GM12878 (cell line): ENCODE measurements at regions not wholly inside any gene's neighbourhood (a gene's known extent, or its start where the extent isn't known, plus 50 kb on each side); places are given as distances from the start of the nearest gene placed in this dataset.

Experiments
- ATAC-seq: fragments of 200-7000 bp; cut with Tn5 transposase; 3 replicates; pipeline ENCODE4 v1.9.1; 2020; ENCODE audit warnings: mild to moderate bottlenecking, moderate library complexity
- BruUV-seq: library from RNA; stranded (reverse); fragments of 400-500 nt; replicated peaks from 2 replicates; lab custom pipeline; 2021; lab: Mats Ljungman, UMichigan
- CTCF ChIA-PET: fragments of 300-600 bp; sonication (Branson Sonifier 250); formaldehyde crosslinking; extraction: SDS; loops from one replicate; lab custom pipeline; 2021; ENCODE audit warnings: inconsistent platforms; lab: Yijun Ruan, JAX
- POLR2A ChIA-PET: fragments of 350-600 bp; formaldehyde crosslinking; extraction: SDS; loops from one replicate; lab custom pipeline; 2021; ENCODE audit warnings: inconsistent platforms; lab: Charles Lee
- RAD21 ChIA-PET: fragments of 300-600 bp; sonication (Branson Sonifier 250); formaldehyde crosslinking; loops from one replicate; lab custom pipeline; 2023; ENCODE audit warnings: antibody characterized with exemption; ENCODE audit not compliant: unreplicated experiment; lab: Charles Lee
- SMC1A ChIA-PET: fragments of 300-600 bp; sonication (Branson Sonifier 250); formaldehyde crosslinking; loops from one replicate; lab custom pipeline; 2023; ENCODE audit not compliant: unreplicated experiment, uncharacterized antibody; lab: Charles Lee
- DNase-seq: peaks from one replicate; pipeline ENCODE4 v3.0.0-alpha.2; 2011; ENCODE audit warnings: low read depth, low spot score
- FAIRE-seq: peaks from 3 replicates; lab custom pipeline; 2011; peaks lifted over from hg19 to GRCh38; lab: Jason Lieb, UNC
- H2AFZ ChIP-seq: 2 replicates; pipeline ENCODE4 v1.6.0; 2011; ENCODE audit warnings: low read depth, low read length, control low read depth; ENCODE audit not compliant: control insufficient read depth
- H3K27ac ChIP-seq: 2 replicates; pipeline ENCODE4 v1.5.1; 2011; ENCODE audit warnings: control low read depth; ENCODE audit not compliant: control insufficient read depth, insufficient read depth
- H3K27me3 ChIP-seq, 2 experiments: replicated peaks in 1 of 2; 2 replicates each; pipeline versions ENCODE4 v1.6.0 to v1.6.1; 2011; ENCODE audit warnings: low read length in 1 of 2; ENCODE audit not compliant: control insufficient read depth in 2 of 2, insufficient read depth in 2 of 2
- H3K36me3 ChIP-seq, 2 experiments: 2 replicates each; pipeline ENCODE4 v1.5.1; 2011; ENCODE audit warnings: low read length in 1 of 2; ENCODE audit not compliant: control insufficient read depth in 2 of 2, insufficient read depth in 2 of 2
- H3K4me1 ChIP-seq: 2 replicates; pipeline ENCODE4 v1.6.1; 2011; ENCODE audit warnings: mild to moderate bottlenecking, low read length, moderate library complexity, mixed read lengths; ENCODE audit not compliant: control insufficient read depth, insufficient read depth
- H3K4me2 ChIP-seq: 2 replicates; pipeline ENCODE4 v1.6.0; 2011; ENCODE audit warnings: control low read depth; ENCODE audit not compliant: control insufficient read depth, insufficient read depth
- H3K4me3 ChIP-seq: fragments of 200-600 bp; sonication (generic); 2 replicates; pipeline ENCODE4 v1.5.1; 2016
- H3K79me2 ChIP-seq: 2 replicates; pipeline ENCODE4 v1.6.0; 2011; ENCODE audit warnings: low read length; ENCODE audit not compliant: control insufficient read depth, insufficient read depth
- H3K9ac ChIP-seq: 2 replicates; pipeline ENCODE4 v1.8.0; 2011; ENCODE audit warnings: low read length, control low read depth, mixed read lengths; ENCODE audit not compliant: control insufficient read depth, insufficient read depth
- H3K9me3 ChIP-seq: replicated peaks from 3 replicates; pipeline ENCODE4 v1.5.1; 2011; ENCODE audit warnings: mild to moderate bottlenecking, low read length; ENCODE audit not compliant: control insufficient read depth, insufficient read depth
- H4K20me1 ChIP-seq: 2 replicates; pipeline ENCODE4 v1.6.0; 2011; ENCODE audit not compliant: control insufficient read depth, insufficient read depth
- BRCA1 ChIP-seq: IDR thresholded peaks from 2 replicates; pipeline ENCODE4 v1.6.1; 2011; ENCODE audit warnings: low read depth, low read length, improper control_type of control experiment
- CREB1 ChIP-seq: IDR thresholded peaks from 2 replicates; pipeline ENCODE4 v1.6.1; 2012; ENCODE audit warnings: low read depth, mild to moderate bottlenecking, inconsistent platforms
- GATAD2B ChIP-seq: fragments of 450-650 bp; conservative IDR thresholded peaks from 2 replicates; pipeline ENCODE4 v1.6.1; 2017; ENCODE audit warnings: low read depth, mild to moderate bottlenecking, moderate library complexity
- IRF4 ChIP-seq: IDR thresholded peaks from 2 replicates; pipeline ENCODE4 v1.6.1; 2011; ENCODE audit warnings: low read depth, low read length
- PKNOX1 ChIP-seq: fragments of 450-650 bp; IDR thresholded peaks from 2 replicates; pipeline ENCODE4 v1.6.1; 2016; ENCODE audit warnings: mild to moderate bottlenecking
- PRDM15 ChIP-seq: fragments of 450-650 bp; formaldehyde crosslinking; IDR thresholded peaks from 2 replicates; pipeline ENCODE4 v1.4.0; 2020; ENCODE audit warnings: mild to moderate bottlenecking, moderate library complexity
- SP1 ChIP-seq: IDR thresholded peaks from one replicate; pipeline ENCODE4 v1.6.1; 2011; ENCODE audit warnings: low read depth, low read length
- ZNF687 ChIP-seq: fragments of 450-650 bp; IDR thresholded peaks from 2 replicates; pipeline ENCODE4 v1.6.1; 2017; ENCODE audit warnings: mild to moderate bottlenecking, moderate library complexity
- WGBS: methylation state at CpG from one replicate; pipeline ENCODE4 v1.1.6; 2016; ENCODE audit warnings: low lambda C conversion rate; ENCODE audit not compliant: insufficient replicate concordance, insufficient coverage; ENCODE audit errors: missing lambda C conversion rate; 5-methylcytosine and 5-hydroxymethylcytosine counted together
- in situ Hi-C: fragments of 300-500 bp; cut with MboI; formaldehyde crosslinking; loops from 9 replicates; pipeline ENCODE4 v1.14.3; 2018; ENCODE audit warnings: mixed read lengths
- intact Hi-C: fragments of 100-400 bp; cut with micrococcal nuclease; formaldehyde crosslinking; loops from one replicate; pipeline ENCODE4 v1.14.2; 2022; ENCODE audit not compliant: unreplicated experiment

GRCh38 chr2:221360312-221360711 lies 211.8 kb downstream of the EPHA4 start:
- no TSS peak for BruUV-seq
- in situ Hi-C loops (no loop called here), intact Hi-C loops (no loop called here)
- Histone ChIP-seq H3K4me2 (no peak overlapping the region), H2AFZ (no peak overlapping the region), H3K4me3 (no peak overlapping the region), H3K9ac (no peak overlapping the region), H3K79me2 (no peaks in the 10 kb centered on the region), H3K27me3 (no peaks in the 10 kb centered on the region), H3K36me3 (no peaks in the 10 kb centered on the region), H3K9me3 (no peaks in the 10 kb centered on the region)
- 64% methylated on average over 3 of the region's 3 CpGs for WGBS
- ChIA-PET POLR2A (no interaction called here), SMC1A (interaction anchor here (0.6 to 1.8 kb wide), 2 partner anchors 17 to 1675 kb away, joined by 4 to 5 read pairs; no protein-coding TSS in a partner anchor), CTCF (no interaction called here), RAD21 (no interaction called here)
- ATAC-seq (no peak), DNase-seq (no peak)
- TF ChIP-seq PKNOX1 (no peak), PRDM15 (CRISPR knock-in tag) (no peak), IRF4 (no peak), BRCA1 (no peak), CREB1 (no peak), ZNF687 (no peak), SP1 (no peak), GATAD2B (no peak)
- TF ChIP-seq, all 136 proteins: peak for 0
- no peak for FAIRE-seq
- H3K27ac ChIP-seq, result no peak overlapping the region
- H4K20me1 ChIP-seq, result no peaks in the 10 kb centered on the region
- H3K4me1 ChIP-seq, result no peaks in the 10 kb centered on the region
